Subcutaneous abdominal adipose tissue (tissue), 5 donors: ENCODE measurements at regions not wholly inside any gene's neighbourhood (a gene's known extent, or its start where the extent isn't known, plus 50 kb on each side); places are given as distances from the start of the nearest gene placed in this dataset.

Experiments
- H3K27ac ChIP-seq: one replicate; pipeline ENCODE4 v1.7.0; 2013; ENCODE audit warnings: low read depth, mild to moderate bottlenecking, inconsistent platforms, low read length, moderate library complexity
- H3K27me3 ChIP-seq, 5 donors: one replicate each; pipeline ENCODE4 v1.7.0; 2013; ENCODE audit warnings: low read length in 5 of 5, inconsistent platforms in 1 of 5; ENCODE audit not compliant: control insufficient read depth in 5 of 5, insufficient read depth in 4 of 5
- H3K36me3 ChIP-seq, 5 donors: one replicate each; pipeline ENCODE4 v1.7.0; 2013; ENCODE audit warnings: low read length in 5 of 5; ENCODE audit not compliant: control insufficient read depth in 5 of 5, insufficient read depth in 5 of 5
- H3K4me1 ChIP-seq, 5 donors: one replicate each; pipeline ENCODE4 v1.7.0; 2013; ENCODE audit warnings: low read length in 5 of 5, mild to moderate bottlenecking in 3 of 5, moderate library complexity in 1 of 5; ENCODE audit not compliant: control insufficient read depth in 5 of 5, insufficient read depth in 5 of 5
- H3K4me3 ChIP-seq, 5 donors: one replicate each; pipeline ENCODE4 v1.7.0; 2013; ENCODE audit warnings: low read length in 5 of 5, low read depth in 1 of 5
- H3K9ac ChIP-seq, 5 donors: one replicate each; pipeline ENCODE4 v1.7.0; 2013; ENCODE audit warnings: low read length in 5 of 5, mild to moderate bottlenecking in 4 of 5, moderate library complexity in 3 of 5
- H3K9me3 ChIP-seq, 5 donors: one replicate each; pipeline ENCODE4 v1.7.0; 2013; ENCODE audit warnings: low read length in 5 of 5; ENCODE audit not compliant: control insufficient read depth in 5 of 5
- donor health status: healthy.
- donor health status: healthy.
- donor health status: healthy.
- donor health status: healthy.
- donor health status: healthy.

DNA sequence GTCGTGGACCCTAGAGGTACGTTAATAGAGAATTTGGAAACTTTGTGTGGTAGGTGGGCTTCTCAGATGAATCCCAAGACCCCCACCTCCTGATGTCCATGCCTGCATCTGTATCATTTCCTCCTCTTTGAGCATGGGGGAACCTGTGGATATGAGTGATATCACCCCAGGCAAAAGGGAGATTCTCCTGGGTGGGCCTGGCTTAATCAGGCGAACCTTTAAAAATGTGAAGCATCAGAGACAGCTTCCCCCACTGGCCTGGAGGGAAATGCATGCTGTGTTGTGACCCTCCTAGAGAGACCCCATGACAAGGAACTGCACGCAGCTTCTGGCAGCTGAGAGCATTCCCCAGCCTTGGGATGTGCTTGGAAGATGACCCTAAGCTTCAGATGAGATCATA is 180.9 kb downstream of the MBOAT1 start:
- Histone ChIP-seq H3K4me1 (peaks cover 0 to 5% (median 0%) of the 10 kb centered on the region in 5 donors), H3K27ac (no peak overlapping the region), H3K9me3 (peaks cover 0 to 2% (median 0%) of the 10 kb centered on the region in 5 donors), H3K4me3 (no peak overlapping the region), H3K27me3 (no peaks in the 10 kb centered on the region), H3K9ac (no peak overlapping the region), H3K36me3 (no peaks in the 10 kb centered on the region)

GRCh38 chr6:20033697-20034407 is 178.4 kb downstream of the MBOAT1 start:
- Histone ChIP-seq H3K27ac (no peak overlapping the region), H3K27me3 (no peaks in the 10 kb centered on the region), H3K4me1 (peaks cover 0 to 5% (median 0%) of the 10 kb centered on the region in 5 donors), H3K9ac (no peak overlapping the region), H3K36me3 (no peaks in the 10 kb centered on the region), H3K4me3 (no peak overlapping the region), H3K9me3 (peaks cover 0 to 2% (median 0%) of the 10 kb centered on the region in 5 donors)

DNA sequence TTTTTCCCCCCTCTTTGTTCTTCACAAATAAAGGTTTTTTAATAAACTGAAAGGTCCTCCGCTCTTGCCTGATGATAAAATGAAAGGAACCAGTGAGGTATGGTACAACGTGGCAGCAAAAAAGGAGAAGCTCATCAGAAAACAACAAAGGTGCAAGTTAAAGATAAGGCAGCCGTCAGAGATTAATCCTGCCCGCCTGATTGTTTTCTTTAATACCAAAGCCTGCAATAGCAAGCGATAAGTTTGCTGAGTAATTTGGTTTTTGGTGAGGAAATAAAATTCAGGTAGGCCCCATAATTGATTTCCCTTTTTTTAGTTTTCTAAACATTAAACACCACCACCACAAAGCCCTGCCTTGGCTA is 177.9 kb downstream of the MBOAT1 start:
- H3K27ac ChIP-seq: no peak overlapping the region
- peaks cover 0 to 2% (median 0%) of the 10 kb centered on the region in 5 donors for H3K9me3 ChIP-seq
- H3K9ac ChIP-seq: no peak overlapping the region
- no peaks in the 10 kb centered on the region for H3K27me3 ChIP-seq
- no peak overlapping the region for H3K4me3 ChIP-seq
- peaks cover 0 to 5% (median 0%) of the 10 kb centered on the region in 5 donors for H3K4me1 ChIP-seq
- H3K36me3 ChIP-seq: no peaks in the 10 kb centered on the region

DNA sequence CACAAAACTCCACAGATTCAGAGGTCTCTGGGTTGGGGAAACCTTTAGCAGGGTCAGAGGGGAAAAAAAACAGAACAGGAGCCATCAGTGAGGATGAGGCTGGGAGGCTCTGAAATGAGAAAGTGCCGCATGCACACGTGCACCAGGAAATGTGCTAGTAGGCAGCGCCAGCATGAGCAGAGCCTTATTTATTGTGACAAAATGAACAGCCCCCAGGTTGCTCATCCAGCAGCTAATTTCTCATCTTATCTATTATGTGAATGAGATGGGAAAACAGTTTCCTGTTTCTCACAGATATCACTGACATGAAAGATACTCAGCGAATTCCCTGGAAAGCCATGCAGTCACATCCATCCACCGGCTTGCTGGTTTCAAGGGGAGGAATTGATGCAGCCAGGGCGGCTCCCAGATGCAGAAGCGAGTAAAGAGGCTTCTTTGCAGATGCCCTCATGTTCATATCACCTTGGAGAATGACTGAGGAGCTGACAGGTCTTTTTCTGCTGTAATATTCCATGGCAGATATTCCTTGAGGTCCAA is 176.1 kb downstream of the MBOAT1 start:
- Histone ChIP-seq H3K4me3 (no peak overlapping the region), H3K9me3 (peaks cover 0 to 7% (median 3%) of the 10 kb centered on the region in 5 donors), H3K4me1 (no peaks in the 10 kb centered on the region), H3K27me3 (no peaks in the 10 kb centered on the region), H3K36me3 (no peaks in the 10 kb centered on the region), H3K9ac (no peak overlapping the region), H3K27ac (no peak overlapping the region)

DNA sequence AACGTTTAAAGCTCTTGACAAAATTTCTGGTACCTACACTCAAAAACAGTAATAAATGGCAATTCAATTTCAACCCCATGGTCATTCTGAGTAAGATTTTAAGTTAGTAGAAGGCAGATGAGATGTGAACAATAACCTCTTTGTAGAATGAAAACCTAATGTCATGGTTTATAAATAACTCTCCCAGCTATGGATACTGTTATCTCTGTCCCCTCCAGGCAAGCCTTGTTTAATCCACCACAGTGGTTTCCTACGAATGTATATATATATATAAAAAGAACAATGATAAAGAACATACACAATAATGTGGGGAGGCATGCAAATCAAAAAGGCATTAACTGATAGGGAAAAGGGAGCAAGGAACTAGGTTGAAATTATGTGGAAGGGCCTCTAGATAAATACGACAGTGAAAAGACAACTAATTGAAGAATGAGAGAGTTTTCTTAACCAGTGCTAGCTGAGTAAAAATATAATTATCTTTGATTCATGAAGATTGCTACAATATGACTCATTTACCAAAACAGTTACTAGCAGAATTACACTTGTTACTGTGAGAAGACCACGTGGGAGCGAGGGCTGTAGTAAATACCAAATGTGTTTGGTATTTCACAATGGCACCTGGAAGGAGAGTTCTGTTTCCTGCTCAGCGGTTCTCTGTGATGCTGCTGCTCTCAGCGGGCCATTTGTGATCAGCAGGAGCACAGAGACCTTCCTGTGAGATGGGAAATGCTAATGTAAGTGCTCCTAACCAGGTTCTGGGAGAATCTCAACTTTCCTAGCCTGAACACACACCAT is 173.7 kb downstream of the MBOAT1 start:
- peaks cover 0 to 6% (median 3%) of the 10 kb centered on the region in 5 donors for H3K9me3 ChIP-seq
- no peak overlapping the region for H3K27ac ChIP-seq
- no peaks in the 10 kb centered on the region for H3K36me3 ChIP-seq
- H3K9ac ChIP-seq: no peak overlapping the region
- H3K27me3 ChIP-seq: no peaks in the 10 kb centered on the region
- H3K4me3 ChIP-seq: no peak overlapping the region
- no peaks in the 10 kb centered on the region for H3K4me1 ChIP-seq

GRCh38 chr6:20044883-20045282 is 167.4 kb downstream of the MBOAT1 start:
- Histone ChIP-seq H3K9me3 (peaks cover 0 to 6% (median 3%) of the 10 kb centered on the region in 5 donors), H3K27me3 (no peaks in the 10 kb centered on the region), H3K4me3 (no peak overlapping the region), H3K4me1 (no peaks in the 10 kb centered on the region), H3K9ac (no peak overlapping the region), H3K27ac (no peak overlapping the region), H3K36me3 (no peaks in the 10 kb centered on the region)
